HG02884 (cell line): ENCODE measurements at regions not wholly inside any gene's neighbourhood (a gene's known extent, or its start where the extent isn't known, plus 50 kb on each side); places are given as distances from the start of the nearest gene placed in this dataset.

Experiments used
- ATAC-seq: cut with Tn5 transposase; IDR thresholded peaks from one replicate; pipeline ENCODE4 v1.9.1; 2021; ENCODE audit warnings: mild to moderate bottlenecking, moderate library complexity; ENCODE audit not compliant: unreplicated experiment

- ATAC-seq = no peak
These were observed 150.4 kb downstream of the C7orf25 start for GRCh38 chr7:42761486-42761885.

GRCh38 chr7:42758124-42758523 lies 153.7 kb downstream of the C7orf25 start:
- no peak for ATAC-seq

DNA sequence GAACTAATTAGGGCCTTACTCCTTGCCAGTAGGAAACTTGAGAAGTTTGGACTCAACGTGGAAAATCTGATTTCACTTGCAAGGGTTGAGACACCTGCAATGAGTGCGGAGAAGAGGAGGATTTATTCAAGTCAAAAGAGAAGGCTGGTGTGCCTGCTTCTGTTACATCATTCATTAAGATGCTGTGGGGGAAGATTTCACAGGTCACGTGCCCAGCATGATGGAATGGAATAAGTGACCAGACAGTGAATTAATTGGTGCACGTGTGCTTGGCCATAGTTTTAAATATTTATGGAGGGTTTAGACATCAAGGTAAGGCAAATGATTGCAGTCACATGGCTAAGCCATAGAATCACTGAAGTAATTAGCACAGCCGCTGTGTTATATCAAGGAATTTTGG lies 155.0 kb downstream of the C7orf25 start:
- no peak for ATAC-seq

- no peak for ATAC-seq
These were observed 158.0 kb downstream of the C7orf25 start for GRCh38 chr7:42753811-42754363.

DNA sequence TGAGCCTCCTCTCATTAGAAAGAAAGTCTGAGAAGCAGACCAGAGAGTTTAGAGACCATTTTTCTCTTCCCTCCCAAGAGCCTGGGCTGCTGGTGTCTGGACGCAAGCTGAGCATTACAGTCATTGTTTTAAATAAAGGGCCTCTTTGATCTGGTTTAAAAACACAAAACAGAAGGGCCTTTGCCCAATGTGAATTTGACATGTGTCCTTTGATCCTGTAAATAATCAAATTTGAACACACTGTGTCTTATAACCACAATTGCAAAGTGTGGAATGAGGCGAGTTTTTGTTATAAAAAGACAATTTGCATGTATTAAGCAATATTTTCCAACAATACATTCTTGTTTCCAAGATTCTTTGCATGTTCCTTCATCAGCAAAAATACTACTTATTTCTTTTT lies 158.5 kb downstream of the C7orf25 start:
- ATAC-seq = no peak

DNA sequence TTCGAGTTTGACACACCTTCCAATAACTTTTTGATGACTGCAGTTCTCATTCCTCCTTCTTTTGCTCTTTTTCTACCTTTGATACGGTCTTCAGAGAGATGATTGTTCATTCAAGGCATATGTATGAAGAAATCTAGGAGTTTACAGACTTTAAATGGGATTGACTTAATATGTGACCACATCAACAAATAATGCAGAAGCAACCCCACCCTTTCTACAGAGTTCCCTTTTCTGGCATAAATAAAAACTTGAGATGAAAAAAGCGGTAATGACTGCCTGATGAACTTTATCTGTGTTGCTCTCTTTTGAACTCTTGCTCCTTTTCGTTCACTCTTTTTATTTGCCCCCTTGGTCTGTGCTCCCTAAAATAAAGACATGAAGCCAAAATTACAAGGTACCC lies 161.7 kb downstream of the C7orf25 start:
- ATAC-seq = no peak

- ATAC-seq = no peak
These were observed 164.8 kb downstream of the C7orf25 start for GRCh38 chr7:42747044-42747443.

DNA sequence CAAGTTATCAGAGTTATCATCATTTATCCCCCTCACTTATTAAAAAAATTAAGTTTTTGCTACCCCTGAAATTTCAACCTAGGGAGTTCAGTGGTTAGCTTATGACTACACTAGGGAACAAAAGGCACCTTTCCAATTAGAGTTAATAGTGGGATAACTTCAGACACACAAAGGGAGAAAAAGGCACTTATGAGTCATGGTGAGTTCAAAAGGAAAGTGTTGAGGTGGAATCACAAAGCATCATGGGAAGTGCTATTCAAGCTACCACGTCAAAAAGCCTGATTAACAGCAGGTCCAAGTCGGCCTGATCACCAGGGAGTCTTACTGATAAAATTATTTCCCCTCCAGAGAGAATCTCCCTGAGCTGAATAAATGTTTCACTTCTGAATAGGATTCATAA lies 165.7 kb downstream of the C7orf25 start:
- no peak for ATAC-seq

DNA sequence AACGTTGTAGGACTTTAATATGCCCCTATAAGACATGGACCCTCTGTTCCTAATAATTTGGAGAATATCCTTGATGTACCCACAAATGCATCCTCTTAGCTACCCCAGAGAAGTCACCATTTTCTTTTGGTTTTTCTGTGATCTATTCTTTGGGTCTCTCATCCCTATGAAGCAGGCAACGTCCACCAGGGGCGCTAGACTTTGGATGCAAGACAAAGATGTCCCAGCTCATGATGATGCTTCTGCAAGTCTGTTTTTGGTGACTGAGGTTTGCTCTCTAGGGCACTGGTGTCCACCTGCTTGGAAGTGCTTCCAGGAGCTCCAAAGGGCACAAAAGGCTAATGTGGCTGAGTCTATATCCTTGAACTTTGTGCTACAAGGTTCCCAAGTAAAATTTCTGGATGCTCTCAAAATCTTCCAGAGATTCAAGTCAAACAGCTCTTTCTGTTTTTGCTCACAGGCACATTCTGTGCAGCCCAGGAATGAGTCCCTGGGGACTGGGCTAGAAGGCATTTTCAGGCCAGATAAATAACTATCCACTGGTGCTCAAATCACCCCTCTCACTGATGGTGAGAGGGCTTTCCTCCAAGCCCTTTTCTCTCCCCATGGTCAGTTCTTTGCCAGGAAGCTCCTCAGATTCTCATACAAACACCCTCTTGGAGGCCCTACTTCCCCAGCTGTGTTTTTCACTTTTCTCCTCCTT lies 166.4 kb downstream of the C7orf25 start:
- no peak for ATAC-seq

- ATAC-seq = no peak
These were observed 167.1 kb downstream of the C7orf25 start for GRCh38 chr7:42744746-42745145.

- ATAC-seq = no peak
These were observed 168.6 kb downstream of the C7orf25 start for GRCh38 chr7:42743077-42743858.

DNA sequence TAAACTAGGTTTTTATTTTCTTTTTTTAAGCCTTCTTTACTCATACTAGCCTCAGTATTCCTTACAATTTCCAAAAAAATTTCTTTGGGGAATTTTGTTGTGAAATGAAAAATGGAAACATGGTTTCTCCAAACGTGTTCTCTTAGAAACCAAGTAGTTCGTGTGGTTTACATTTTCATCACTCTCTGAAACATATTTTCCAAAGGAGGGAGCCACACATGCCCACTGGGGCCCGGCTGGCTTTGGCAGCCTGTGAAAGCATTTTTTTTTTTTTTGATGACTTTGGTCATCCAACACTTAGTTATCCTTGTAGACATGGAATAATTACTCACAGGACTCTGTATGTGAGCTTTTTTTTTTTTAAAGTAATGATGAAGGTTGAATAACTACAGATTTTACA lies 169.6 kb downstream of the C7orf25 start:
- ATAC-seq = no peak

DNA sequence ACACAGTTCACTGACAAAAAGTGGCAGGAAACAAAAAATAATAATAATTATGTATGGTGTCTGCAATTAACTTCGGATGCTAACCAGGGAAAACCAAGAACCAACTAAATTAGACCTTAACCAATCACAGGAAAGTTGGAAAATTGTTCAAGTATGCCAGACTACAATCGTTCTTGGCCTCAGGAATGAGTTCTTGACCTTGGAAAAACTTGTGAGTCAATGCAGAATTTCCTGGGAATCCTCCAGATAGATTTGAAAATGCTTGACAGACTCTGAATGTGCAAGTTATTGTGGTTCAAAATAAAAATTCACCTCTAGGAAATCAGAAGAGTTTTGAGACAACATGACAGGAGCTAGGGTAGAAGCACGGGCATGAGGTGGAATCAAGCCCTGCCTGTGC lies 171.5 kb downstream of the C7orf25 start:
- no peak for ATAC-seq

- ATAC-seq = no peak
These were observed 172.2 kb downstream of the C7orf25 start for GRCh38 chr7:42739638-42740037.

DNA sequence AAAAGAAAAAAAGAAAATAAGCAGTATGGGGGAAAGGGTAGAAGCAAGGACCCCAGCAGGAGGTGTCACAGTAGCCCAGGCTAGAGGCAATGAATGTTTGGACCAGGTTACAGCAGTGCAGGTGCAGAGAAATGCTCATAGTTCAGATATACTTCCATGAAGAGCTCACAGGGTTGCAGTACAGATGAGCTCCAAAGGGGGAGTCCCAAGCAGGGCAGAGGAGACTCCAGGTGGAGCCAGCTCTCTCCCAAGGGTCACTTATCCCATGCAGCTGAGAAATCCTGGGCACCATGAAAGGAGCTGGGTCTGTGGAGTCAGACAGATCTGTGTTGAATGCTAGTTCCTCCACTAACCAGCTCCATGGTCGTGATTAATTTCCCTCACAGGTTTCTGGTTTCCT lies 174.9 kb downstream of the C7orf25 start:
- ATAC-seq = no peak

DNA sequence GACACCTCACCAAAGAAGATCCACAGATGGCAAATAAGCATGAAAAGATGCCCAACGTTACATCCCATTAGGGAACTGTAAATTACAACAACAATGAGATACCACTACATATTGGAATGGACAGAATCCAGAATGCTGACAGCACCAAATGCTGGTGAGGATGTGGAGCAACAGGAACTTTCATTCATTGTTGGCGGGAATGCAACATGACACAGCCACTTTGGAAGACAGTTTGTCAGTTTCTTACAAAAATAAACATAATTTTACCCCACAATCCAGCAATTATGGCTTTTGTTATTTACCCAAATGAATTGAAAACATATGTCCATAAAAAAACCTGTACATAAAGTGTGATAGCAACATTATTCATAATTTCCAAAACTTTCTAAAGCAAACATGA lies 176.8 kb downstream of the C7orf25 start:
- ATAC-seq = no peak

DNA sequence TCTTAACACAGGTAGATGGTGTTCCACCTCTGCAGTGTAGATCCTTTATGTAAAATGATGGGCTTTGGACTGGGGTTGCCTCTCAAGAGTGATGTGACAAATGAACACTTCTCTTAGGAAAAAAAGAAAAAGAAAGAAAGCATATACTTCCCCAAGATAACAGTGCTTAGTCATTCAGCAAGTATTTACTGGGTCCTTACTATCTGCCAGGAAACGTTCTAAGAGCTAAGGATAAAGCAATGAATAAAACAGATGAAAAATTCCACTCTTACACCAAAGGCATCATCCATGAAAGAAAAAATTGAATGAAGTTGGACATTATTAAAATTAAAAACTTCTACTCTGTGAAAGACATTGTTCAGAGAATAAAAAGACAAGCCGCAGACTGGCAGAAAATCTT lies 177.3 kb downstream of the C7orf25 start:
- no peak for ATAC-seq

- no peak for ATAC-seq
These were observed 178.8 kb downstream of the C7orf25 start for GRCh38 chr7:42733040-42733439.

DNA sequence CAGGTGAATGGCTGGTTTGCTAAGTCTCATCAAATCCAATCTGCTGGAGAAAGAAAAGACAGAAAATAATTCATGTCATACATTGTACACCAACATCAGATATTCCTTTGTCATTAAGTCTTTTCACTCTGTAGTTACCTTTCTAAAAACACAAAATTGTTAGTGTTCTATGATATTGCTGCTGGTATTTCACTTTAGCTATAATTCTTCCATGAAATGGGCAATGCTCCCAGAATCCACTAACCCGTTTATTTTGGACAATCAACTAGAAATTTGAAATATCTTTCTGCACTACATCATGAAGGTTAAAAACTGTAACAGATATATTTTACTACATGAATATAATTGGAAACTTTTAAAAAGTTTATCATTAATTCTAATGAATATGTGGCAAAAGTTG lies 181.3 kb downstream of the C7orf25 start:
- no peak for ATAC-seq

GRCh38 chr7:42729053-42729765 lies 182.7 kb downstream of the C7orf25 start:
- ATAC-seq = no peak

DNA sequence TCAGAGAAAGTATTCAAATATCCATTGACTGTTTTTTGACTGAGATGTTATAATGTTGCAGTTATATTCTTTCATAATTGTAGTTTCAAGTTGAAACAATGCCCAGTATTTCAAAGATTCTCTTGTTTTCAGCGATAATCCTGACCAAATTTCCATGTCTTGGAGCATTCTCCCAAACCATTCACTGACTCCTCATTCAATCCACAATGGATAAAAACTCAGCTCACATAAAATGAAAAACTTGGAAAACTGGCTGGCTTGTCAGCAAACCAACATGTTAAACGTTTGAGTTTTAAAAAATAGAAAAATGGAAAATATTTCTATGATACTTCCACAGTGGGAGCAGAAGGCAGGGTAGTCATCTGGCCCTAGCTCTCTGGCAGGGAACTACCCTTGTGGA lies 184.4 kb downstream of the C7orf25 start:
- no peak for ATAC-seq
